Adrenal gland (tissue), 9 donors: ENCODE measurements at regions not wholly inside any gene's neighbourhood (a gene's known extent, or its start where the extent isn't known, plus 50 kb on each side); places are given as distances from the start of the nearest gene placed in this dataset.
A peak's percentile ranks its signal among the peaks of the same experiment; 100 is the strongest.
"Not testable (repeated sequence)": the region's sequence is repeated elsewhere in the genome, so short reads cannot be mapped to it uniquely, and the experiment has no call there.

Experiments
- DNase-seq, 7 donors: peaks; one replicate each; pipeline ENCODE4 v3.0.0-alpha.2; 2019 to 2020
- H3K27ac ChIP-seq, 5 donors: fragments of 200-600 bp; sonication (generic) in 4 of 5; 1 replicate in 3 of 5; 2 replicates in 2 of 5; pipeline versions ENCODE4 v1.5.1 to v1.8.0; 2016 to 2020; ENCODE audit warnings: mild to moderate bottlenecking in 1 of 5
- H3K27me3 ChIP-seq: fragments of 200-600 bp; 2 replicates; pipeline ENCODE4 v1.8.0; 2021
- H3K36me3 ChIP-seq, 2 donors: fragments of 200-600 bp; replicated peaks in 1 of 2; 1 replicate in 1 of 2; 2 replicates in 1 of 2; pipeline versions ENCODE4 v1.5.1 to v1.8.0; 2018 to 2022
- H3K4me1 ChIP-seq, 2 donors: fragments of 200-600 bp; replicated peaks in 1 of 2; 1 replicate in 1 of 2; 2 replicates in 1 of 2; pipeline versions ENCODE4 v1.5.1 to v1.8.0; 2018 to 2021
- H3K4me3 ChIP-seq, 4 donors: fragments of 200-600 bp; sonication (generic) in 3 of 4; one replicate each; pipeline ENCODE4 v1.5.1; 2016 to 2018
- H3K9me3 ChIP-seq, 3 donors: fragments of 200-600 bp; sonication (generic) in 1 of 3; replicated peaks in 1 of 3; 1 replicate in 2 of 3; 2 replicates in 1 of 3; pipeline versions ENCODE4 v1.5.1 to v1.8.0; 2016 to 2021
- POLR2A ChIP-seq, 2 donors: fragments of 450-650 bp; IDR thresholded peaks; one replicate each; pipeline ENCODE4 v1.6.1; 2017; ENCODE audit warnings: antibody characterized with exemption in 2 of 2, mild to moderate bottlenecking in 2 of 2, moderate library complexity in 1 of 2
- WGBS, 4 donors: extraction: QIAGEN DNeasy Blood & Tissue Kit in 2 of 4; methylation state at CpG; one replicate each; pipeline versions ENCODE4 v1.1.5 to v1.1.7; 2013 to 2017; 5-methylcytosine and 5-hydroxymethylcytosine counted together
- intact Hi-C, 2 donors: fragments of 100-400 bp; cut with DNase I; formaldehyde crosslinking; loops; one replicate each; pipeline versions ENCODE4 v1.14.1 to v1.15.0; 2022 to 2023
- TF ChIP-seq, protein P1 (sequence below), 6 experiments: fragments of 450-650 bp in 4 of 6; fragments of 200-600 bp in 2 of 6; sonication (generic) in 1 of 6; IDR thresholded peaks; 1 replicate in 5 of 6; 2 replicates in 1 of 6; pipeline versions ENCODE4 v1.5.1 to v1.8.0; 2016 to 2021; ENCODE audit warnings: antibody characterized with exemption in 6 of 6, mild to moderate bottlenecking in 2 of 6, moderate library complexity in 1 of 6
- donor health status: healthy with polysubstance abuse.
- donor health status: Bipolar disorder and iron deficiency.
- donor health status: DM: yes; HTN: yes; CAD: no.
- donor health status: DM: no; HTN: no; CAD: no.
- donor health status: DM: no; HTN: no; CAD: no.

DNA sequence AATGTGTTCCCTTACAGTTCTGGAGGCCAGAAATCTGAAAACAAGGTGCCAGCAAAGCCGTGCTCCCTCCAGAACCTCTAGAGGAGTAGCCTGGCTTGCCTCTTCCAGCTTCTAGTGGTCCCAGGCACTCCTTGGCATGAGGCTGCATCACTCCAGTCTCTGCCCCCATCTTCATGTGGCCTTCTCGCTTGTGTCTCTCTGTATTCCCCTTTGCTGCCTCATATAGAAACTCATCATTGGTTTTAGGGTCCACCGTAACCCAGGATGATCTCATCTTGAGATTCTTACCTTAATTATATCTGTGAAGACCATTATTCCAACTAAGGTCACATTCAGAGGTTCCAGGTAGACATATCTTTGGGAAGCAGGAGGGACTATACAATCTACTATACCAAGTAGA lies 182.4 kb downstream of the SKIDA1 start:
- WGBS, 4 donors: 94 to 98% (median 95%) methylated on average over 3 of the region's 3 CpGs
- no peak overlapping the region for H3K27ac ChIP-seq
- intact Hi-C loops: no loop called here
- H3K4me1 ChIP-seq: no peaks in the 10 kb centered on the region
- H3K9me3 ChIP-seq: no peaks in the 10 kb centered on the region
- no peak for DNase-seq
- TF ChIP-seq, protein P1, sequence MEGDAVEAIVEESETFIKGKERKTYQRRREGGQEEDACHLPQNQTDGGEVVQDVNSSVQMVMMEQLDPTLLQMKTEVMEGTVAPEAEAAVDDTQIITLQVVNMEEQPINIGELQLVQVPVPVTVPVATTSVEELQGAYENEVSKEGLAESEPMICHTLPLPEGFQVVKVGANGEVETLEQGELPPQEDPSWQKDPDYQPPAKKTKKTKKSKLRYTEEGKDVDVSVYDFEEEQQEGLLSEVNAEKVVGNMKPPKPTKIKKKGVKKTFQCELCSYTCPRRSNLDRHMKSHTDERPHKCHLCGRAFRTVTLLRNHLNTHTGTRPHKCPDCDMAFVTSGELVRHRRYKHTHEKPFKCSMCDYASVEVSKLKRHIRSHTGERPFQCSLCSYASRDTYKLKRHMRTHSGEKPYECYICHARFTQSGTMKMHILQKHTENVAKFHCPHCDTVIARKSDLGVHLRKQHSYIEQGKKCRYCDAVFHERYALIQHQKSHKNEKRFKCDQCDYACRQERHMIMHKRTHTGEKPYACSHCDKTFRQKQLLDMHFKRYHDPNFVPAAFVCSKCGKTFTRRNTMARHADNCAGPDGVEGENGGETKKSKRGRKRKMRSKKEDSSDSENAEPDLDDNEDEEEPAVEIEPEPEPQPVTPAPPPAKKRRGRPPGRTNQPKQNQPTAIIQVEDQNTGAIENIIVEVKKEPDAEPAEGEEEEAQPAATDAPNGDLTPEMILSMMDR (IDR thresholded peaks at IDR 0.05): no peak
- no peak overlapping the region for H3K4me3 ChIP-seq
- no peaks in the 10 kb centered on the region for H3K27me3 ChIP-seq
- H3K36me3 ChIP-seq: no peaks in the 10 kb centered on the region

DNA sequence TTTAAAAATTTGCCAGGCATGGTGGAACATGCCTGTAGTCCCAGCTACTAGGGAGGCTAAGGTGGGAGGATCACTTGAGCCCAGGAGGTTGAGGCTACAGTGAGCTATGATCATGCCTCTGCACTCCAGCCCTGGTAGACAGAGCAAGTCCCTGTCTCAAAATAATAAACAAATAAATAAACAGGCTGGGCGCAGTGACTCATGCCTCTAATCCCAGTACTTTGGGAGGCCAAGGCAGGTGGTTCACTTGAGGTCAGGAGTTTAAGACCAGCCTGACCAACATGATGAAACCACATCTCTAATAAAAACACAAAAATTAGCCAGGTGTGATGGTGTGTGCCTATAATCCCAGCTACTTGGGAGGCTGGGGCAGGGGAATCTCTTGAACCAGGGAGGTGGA lies 183.0 kb downstream of the SKIDA1 start:
- DNase-seq, H3K27me3 ChIP-seq, H3K27ac ChIP-seq, H3K4me3 ChIP-seq, H3K36me3 ChIP-seq, H3K4me1 ChIP-seq, H3K9me3 ChIP-seq, intact Hi-C loops: not testable (repeated sequence)
- WGBS, 4 donors: 89 to 100% (median 92%) methylated on average over 1 of the region's 1 CpG

DNA sequence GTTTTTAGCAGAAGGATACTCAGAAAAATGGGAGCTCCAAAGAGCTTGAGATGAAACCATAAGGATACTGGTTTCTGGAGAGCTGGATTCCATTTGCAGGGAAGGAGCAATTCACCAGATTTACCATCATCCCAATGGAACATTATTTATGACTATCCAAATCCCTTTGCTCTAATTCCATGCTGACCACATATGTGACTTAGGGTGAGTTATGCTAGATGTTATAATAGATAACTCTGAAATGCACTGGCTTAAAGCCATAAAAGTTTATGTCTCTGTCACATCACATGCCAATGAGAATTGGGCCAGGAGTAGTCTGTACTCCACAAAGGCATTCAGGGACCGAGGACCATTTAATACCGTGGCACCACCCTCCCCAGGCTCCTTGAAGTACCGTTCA lies 185.2 kb downstream of the SKIDA1 start:
- intact Hi-C loops: no loop called here
- TF ChIP-seq, protein P1 (IDR thresholded peaks at IDR 0.05): no peak
- no peak for TF ChIP-seq POLR2A (IDR thresholded peaks at IDR 0.05)
- WGBS, 4 donors: 85 to 95% (median 94%) methylated on average over 3 of the region's 3 CpGs
- no peak for DNase-seq
- H3K9me3 ChIP-seq: no peaks in the 10 kb centered on the region
- no peaks in the 10 kb centered on the region for H3K27me3 ChIP-seq
- no peaks in the 10 kb centered on the region for H3K36me3 ChIP-seq
- H3K4me3 ChIP-seq: no peak overlapping the region
- peaks cover 5 to 9% of the 10 kb centered on the region in 2 donors for H3K4me1 ChIP-seq
- H3K27ac ChIP-seq: no peak overlapping the region

DNA sequence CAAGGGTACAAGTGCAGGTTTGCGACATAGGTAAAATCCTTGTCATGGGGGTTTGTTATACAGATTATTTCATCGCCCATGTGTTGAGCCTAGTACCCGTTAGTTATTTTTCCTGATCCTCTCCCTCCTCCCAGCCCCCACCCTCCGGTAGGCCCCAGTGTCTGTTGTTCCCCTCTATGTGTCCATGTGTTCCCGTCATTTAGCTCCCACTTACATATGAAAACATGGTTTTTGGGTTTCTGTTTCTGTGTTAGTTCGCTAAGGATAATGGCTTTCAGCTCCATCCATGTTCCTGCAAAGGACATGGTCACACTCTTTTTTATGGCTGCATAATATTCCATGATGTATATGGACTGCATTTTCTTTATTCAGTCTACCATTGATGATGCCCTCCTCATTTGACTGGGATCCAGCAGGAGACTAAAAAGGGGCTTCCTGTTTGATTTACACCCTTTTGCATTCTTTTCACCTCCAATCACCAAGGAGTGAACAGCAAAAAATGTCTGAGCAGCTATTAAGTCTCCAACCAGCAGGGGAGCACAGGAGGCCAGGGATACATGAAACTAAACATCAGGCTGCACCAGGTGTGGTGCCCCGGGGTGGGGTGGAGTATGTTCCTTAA lies 188.2 kb downstream of the SKIDA1 start:
- Histone ChIP-seq H3K27me3 (no peaks in the 10 kb centered on the region), H3K4me3 (no peak overlapping the region), H3K27ac (no peak overlapping the region), H3K4me1 (peaks cover 5 to 9% of the 10 kb centered on the region in 2 donors), H3K9me3 (no peaks in the 10 kb centered on the region), H3K36me3 (no peaks in the 10 kb centered on the region)
- intact Hi-C loops: no loop called here
- WGBS, 4 donors: 67 to 88% (median 74%) methylated on average over 7 of the region's 7 CpGs
- TF ChIP-seq, protein P1 (IDR thresholded peaks at IDR 0.05): no peak
- no peak for TF ChIP-seq POLR2A (IDR thresholded peaks at IDR 0.05)
- DNase-seq: no peak

DNA sequence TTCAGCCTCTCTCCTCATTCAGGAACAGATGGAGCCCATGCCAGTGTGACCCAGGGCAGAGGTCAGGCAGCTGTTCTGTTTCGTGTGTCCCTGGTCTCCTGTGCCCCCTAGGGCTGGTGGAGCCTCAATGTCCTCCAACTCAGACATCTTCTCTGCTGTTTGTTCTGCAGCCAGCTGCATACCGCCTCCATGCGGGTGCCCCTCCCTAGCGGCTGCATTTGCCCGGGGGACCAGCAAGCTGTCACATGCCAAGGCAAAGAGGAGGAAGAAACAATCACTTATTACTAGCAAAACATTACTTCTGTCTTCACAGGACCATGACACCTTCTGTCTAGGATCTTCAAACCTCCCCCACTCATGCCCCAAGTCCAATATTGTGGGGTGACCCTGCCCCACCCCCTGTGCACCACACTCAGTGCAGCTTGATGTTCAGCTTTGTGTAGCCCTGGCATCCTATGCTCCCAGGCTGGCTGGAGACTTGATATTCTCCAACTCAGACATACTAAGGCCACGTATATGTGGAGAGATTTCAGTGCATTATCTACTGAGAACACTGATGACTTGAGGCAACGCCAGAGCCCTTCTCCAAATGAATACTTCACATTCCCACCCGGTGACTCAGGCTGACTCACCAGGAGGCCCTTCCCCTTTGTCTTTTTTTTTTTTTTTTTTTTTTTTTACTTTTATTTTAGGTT lies 188.9 kb downstream of the SKIDA1 start:
- Histone ChIP-seq H3K36me3 (no peaks in the 10 kb centered on the region), H3K27ac (peak overlapping the region in 2 of 5 donors; percentile 27 to 83), H3K4me1 (peaks cover 5 to 9% of the 10 kb centered on the region in 2 donors), H3K27me3 (no peaks in the 10 kb centered on the region), H3K4me3 (no peak overlapping the region), H3K9me3 (no peaks in the 10 kb centered on the region)
- peak; percentile 61 to 93 (median 89) for DNase-seq
- 8 to 32% (median 29%) methylated on average over 3 to 8 of the region's 8 CpGs for WGBS, 4 donors
- TF ChIP-seq POLR2A (IDR thresholded peaks at IDR 0.05): peak in 1 of 2 donors; percentile 55
- TF ChIP-seq, protein P1 (IDR thresholded peaks at IDR 0.05): no peak
- intact Hi-C loops: no loop called here
